GM18498 (cell line): ENCODE measurements at regions not wholly inside any gene's neighbourhood (a gene's known extent, or its start where the extent isn't known, plus 50 kb on each side); places are given as distances from the start of the nearest gene placed in this dataset.

Source experiments
- ATAC-seq: cut with Tn5 transposase; IDR thresholded peaks from one replicate; pipeline ENCODE4 v1.9.1; 2021; ENCODE audit warnings: mild to moderate bottlenecking, moderate library complexity; ENCODE audit not compliant: unreplicated experiment

GRCh38 chr9:99430301-99430700, 208.2 kb downstream of the SEC61B start:
- ATAC-seq: no peak

DNA sequence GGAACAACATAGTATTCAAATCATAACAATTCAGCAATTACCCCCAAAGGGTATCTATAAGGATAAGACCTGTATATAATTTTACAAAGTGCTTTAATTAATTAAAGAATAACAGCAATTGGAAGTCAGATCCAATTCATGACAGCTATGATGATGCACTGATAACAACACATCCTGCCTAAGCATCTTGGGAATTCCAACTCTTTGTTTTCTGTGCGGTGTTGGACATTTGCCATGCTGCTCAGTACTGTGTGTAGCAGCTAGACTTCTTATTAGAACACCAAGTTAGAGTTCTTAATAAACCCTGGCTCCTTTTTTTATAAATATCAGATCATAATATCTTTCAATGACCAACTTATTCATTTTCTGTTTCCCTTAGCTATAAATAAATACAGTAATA, 209.0 kb downstream of the SEC61B start:
- no peak for ATAC-seq

- ATAC-seq: no peak
Observed at GRCh38 chr9:99432075-99432474, 210.0 kb downstream of the SEC61B start.

- no peak for ATAC-seq
Observed at GRCh38 chr9:99433095-99433494, 211.0 kb downstream of the SEC61B start.

DNA sequence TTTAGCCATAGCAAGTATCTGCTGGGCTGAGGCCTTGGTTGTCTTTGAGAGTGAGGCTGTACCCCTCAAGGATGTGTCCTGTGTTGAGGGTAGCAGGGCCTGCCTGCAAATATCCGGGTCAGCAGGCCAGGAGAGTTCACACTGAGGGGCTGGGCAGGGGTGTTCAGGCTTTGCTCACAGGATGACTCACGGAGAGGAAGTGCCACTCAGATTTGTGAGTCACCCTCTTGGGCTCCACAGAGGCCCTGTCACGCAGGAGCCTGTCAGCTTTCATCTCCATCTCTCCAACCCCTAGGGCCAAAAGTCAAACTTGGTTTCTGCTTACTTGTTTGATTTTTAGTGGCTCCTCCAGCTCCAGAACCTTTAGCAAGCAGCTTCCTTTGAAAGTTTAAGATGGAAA, 211.5 kb downstream of the SEC61B start:
- ATAC-seq: peak; percentile 98

GRCh38 chr9:99436616-99437015, 214.5 kb downstream of the SEC61B start:
- ATAC-seq: no peak

- ATAC-seq: no peak
Observed at GRCh38 chr9:99437145-99437544, 215.1 kb downstream of the SEC61B start.

GRCh38 chr9:99438596-99438995, 216.5 kb downstream of the SEC61B start:
- ATAC-seq: no peak

DNA sequence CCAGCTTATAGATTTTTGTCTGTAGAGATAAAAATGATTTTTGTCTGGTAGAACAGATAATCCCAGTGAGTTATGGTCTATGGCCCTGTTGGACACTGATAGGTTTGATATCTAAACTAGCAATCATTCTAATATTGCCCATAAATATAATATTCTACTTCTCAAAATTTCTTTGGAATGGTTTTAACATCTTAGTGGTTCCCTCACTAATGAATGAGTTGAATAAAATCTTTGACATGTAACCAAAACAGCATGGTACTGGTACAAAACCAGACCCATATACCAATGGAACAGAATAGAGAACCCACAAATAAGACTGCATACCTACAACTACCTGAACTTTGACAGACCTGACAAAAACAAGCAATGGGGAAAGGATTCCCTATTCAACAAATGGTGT, 219.7 kb downstream of the SEC61B start:
- ATAC-seq: no peak

GRCh38 chr9:99445371-99445891, 223.3 kb downstream of the SEC61B start:
- no peak for ATAC-seq

DNA sequence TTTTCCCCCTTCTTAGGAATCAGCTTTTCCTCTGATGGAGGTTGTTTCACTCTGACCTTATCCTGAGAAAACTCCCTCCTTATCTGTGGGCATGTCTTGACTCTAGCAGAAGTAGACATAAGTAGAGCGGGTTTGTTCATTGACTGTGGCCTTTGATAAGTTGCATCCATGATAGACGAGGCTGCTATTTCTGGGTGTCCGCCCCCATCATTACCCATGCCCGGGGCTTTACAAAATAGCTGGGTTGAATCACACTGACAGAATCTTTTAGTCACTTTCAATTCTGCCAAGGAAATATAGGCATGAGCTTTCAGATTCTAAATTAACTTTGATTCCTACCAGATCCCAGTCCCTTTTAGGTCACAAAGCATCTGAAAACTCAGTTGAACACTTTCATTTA, 223.8 kb downstream of the SEC61B start:
- ATAC-seq: no peak

DNA sequence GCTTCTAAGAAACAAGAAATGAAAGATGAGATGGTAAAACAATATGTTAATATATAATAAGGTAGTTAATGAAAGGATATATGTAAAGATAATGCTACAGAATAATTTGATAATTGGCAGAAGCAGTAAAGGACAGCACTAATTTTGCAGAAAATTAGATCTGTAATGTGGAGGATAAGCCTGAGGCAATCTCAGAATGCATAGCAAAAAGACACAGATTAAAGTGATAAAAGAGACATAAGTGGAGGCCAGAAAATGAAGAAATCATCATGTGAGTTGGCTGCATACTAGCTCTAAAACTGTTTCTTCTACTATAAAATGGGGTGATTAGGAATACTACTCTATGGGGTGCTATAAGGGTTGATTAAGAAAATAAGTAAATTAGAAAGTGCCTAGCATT, 225.9 kb downstream of the SEC61B start:
- ATAC-seq: no peak

GRCh38 chr9:99449726-99450125, 227.6 kb downstream of the SEC61B start:
- ATAC-seq: no peak

- ATAC-seq: no peak
Observed at GRCh38 chr9:99451112-99451606, 229.1 kb downstream of the SEC61B start.

DNA sequence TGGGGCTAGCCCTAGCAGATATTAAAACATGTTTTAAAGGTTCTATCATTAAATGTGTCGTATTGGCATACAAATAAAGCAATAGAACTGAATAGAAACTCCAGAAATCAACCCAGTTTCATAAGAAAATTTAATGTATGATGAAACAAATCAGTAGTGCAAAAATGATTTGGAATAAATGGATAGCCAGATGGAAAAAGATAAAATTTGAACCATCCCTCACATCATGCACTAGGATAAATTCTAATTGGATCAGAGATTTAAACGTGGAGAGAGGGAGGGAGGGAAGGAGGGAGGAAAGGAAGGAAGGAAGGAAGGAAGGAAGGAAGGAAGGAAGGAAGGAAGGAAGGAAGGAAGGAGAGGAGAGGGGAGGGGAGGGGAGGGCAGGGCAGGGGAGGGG, 235.3 kb downstream of the SEC61B start:
- no peak for ATAC-seq

DNA sequence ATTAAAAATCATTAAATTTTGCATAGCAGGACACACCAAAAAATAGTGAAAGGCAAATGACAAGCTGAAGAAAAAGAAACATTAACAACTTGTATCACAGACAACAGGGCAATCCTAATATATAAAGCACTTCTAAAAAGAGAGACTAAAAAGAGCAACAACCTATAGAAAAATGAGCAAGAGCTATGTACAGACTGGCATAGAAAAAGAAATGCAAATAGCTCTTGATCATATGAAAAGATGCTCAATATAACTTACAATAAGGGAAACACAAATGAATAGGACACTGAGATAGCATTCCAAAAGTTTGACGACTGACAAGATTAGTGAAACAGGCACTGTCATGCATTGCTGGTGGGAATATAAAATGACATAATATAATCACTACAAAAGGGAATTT, 235.9 kb downstream of the SEC61B start:
- ATAC-seq: no peak

DNA sequence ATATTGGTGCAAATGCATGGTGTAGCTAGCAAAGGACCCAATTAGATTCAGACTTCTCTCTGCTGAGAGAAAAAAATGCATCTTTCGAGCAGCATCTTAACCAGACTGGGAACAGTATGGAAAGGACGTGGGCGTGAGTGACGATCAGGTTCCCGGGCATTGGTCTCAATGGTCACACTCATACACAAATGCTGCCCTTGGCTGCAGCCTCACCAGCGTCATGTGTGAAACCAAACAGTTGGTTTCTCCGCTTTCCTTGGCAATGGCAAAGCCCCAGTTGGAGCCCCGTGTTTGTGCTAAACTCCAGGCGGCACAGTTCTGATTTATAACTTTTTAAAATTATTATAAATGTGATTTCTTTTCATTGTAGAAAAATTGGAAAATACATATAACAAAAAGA, 237.8 kb downstream of the SEC61B start:
- ATAC-seq: no peak

- ATAC-seq: no peak
Observed at GRCh38 chr9:99463131-99463530, 241.0 kb downstream of the SEC61B start.

- no peak for ATAC-seq
Observed at GRCh38 chr9:99464568-99464967, 242.5 kb downstream of the SEC61B start.

DNA sequence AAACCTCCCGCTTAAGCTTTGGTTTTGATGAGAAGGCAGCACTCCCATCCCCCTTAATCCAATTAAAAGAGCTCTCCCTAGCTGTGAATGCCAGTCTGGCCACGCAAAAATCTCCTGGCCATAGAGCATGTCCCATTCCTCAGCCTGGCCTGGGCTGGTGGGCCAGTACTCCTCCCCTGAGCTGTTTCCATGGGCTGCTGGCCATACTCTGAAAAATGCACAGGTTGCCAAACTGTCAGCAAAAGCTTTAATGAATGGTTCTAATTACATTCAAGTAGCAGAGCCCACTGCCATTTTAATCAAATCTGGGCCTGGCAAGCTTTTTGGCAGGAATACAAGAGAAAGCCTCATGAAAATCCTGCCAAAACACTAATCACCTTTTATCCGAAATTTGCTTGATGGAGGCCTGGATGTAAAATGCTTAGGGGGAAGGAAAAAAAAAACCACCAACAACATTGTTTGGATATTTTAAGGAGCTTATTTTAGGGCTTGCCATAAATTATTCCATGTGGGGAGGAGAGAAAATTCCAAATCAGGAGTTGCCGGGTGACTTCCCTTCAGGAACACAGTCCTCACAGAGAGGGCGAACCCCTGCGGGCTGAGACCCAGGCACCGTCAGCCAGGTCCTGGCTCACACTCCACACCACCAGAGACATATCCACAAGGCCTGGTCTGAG, 243.3 kb downstream of the SEC61B start:
- no peak for ATAC-seq

- no peak for ATAC-seq
Observed at GRCh38 chr9:99466104-99466503, 244.0 kb downstream of the SEC61B start.

DNA sequence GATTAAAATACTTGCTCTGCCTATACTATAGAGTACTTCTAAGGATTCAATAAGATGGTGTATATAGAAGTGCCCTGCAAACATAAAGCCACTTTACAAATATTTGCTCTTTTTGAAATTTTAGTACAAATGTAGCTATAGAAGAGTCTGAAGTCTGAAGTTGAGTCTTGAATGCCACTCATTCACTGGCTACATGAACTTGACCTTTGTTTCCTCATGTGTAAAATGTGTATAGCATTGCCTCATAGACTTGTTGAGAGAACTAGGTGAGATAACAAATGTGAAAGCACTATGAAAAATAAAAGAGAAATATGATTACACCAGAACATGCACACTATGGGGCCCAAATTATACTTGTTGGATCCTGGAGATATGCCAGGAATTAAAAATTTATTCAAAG, 244.7 kb downstream of the SEC61B start:
- ATAC-seq: no peak

GRCh38 chr9:99471033-99471432, 249.0 kb downstream of the SEC61B start:
- no peak for ATAC-seq
